Vagina (tissue), 2 donors: ENCODE measurements at regions not wholly inside any gene's neighbourhood (a gene's known extent, or its start where the extent isn't known, plus 50 kb on each side); places are given as distances from the start of the nearest gene placed in this dataset.

ENCODE experiments used
- CTCF ChIP-seq, 3 experiments: fragments of 450-650 bp in 2 of 3; fragments of 200-600 bp in 1 of 3; sonication (generic) in 1 of 3; IDR thresholded peaks; one replicate each; pipeline ENCODE4 v1.5.1; 2017 to 2019; ENCODE audit warnings: antibody characterized with exemption in 3 of 3, mild to moderate bottlenecking in 2 of 3, moderate library complexity in 2 of 3
- POLR2A ChIP-seq, 2 donors: fragments of 450-650 bp; IDR thresholded peaks; one replicate each; pipeline ENCODE4 v1.6.1; 2017; ENCODE audit warnings: antibody characterized with exemption in 2 of 2, mild to moderate bottlenecking in 2 of 2, moderate library complexity in 2 of 2
- POLR2AphosphoS5 ChIP-seq, 2 donors: sonication (generic); formaldehyde crosslinking; IDR thresholded peaks; one replicate each; pipeline ENCODE4 v1.9.0; 2017; ENCODE audit warnings: antibody characterized with exemption in 2 of 2, mild to moderate bottlenecking in 2 of 2, low read depth in 1 of 2; ENCODE audit not compliant: insufficient read depth in 1 of 2

DNA sequence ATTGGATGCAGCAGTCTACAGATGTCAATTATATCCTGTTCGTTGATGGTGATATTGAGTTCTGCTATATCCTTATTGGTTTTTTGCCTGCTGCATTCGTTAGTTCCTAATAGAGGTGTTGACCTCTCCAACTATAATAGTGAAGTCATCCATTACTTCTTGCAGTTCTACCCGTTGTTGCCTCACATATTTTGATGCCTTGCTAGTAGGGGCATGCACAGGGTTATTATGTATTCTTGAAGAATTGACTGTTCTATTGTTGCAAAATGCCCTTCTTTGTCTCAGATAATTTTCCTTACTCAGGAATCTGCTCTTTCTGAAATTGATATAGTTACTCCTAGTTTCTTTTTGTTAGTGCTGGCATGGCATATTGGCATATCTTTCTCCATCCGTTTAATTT is 140.1 kb upstream of the INHBA start:
- TF ChIP-seq CTCF (IDR thresholded peaks at IDR 0.05) (no peak), POLR2A (IDR thresholded peaks at IDR 0.05) (no peak), POLR2AphosphoS5 (IDR thresholded peaks at IDR 0.05; ENCODE audit: insufficient read depth in 1 of 2, low read depth in 1 of 2) (no peak)
